WERI-Rb-1 (cell line): ENCODE measurements at regions not wholly inside any gene's neighbourhood (a gene's known extent, or its start where the extent isn't known, plus 50 kb on each side); places are given as distances from the start of the nearest gene placed in this dataset.

Experiments
- DNase-seq: peaks from one replicate; pipeline ENCODE4 v3.0.0-alpha.2; 2020
- H3K27ac ChIP-seq: fragments of 250-450 bp; sonication (Bioruptor Pico); 2 replicates; pipeline ENCODE4 v1.5.1; 2020; ENCODE audit warnings: mild to moderate bottlenecking, moderate library complexity
- H3K27me3 ChIP-seq: fragments of 250-450 bp; sonication (Bioruptor Pico); 2 replicates; pipeline ENCODE4 v1.5.1; 2021; ENCODE audit warnings: mild to moderate bottlenecking, low read depth, moderate library complexity; ENCODE audit not compliant: insufficient read depth, severe bottlenecking
- H3K36me3 ChIP-seq: fragments of 250-450 bp; sonication (Bioruptor Pico); 2 replicates; pipeline ENCODE4 v1.5.1; 2020; ENCODE audit warnings: mild to moderate bottlenecking, moderate library complexity
- H3K4me3 ChIP-seq: 2 replicates; pipeline ENCODE4 v1.5.1; 2011; ENCODE audit warnings: low read depth, mild to moderate bottlenecking, control low read depth, low read length
- H3K9me3 ChIP-seq: fragments of 250-450 bp; sonication (Bioruptor Pico); 2 replicates; pipeline ENCODE4 v1.5.1; 2021; ENCODE audit warnings: mild to moderate bottlenecking, moderate library complexity; ENCODE audit not compliant: severe bottlenecking
- CTCF ChIP-seq: IDR thresholded peaks from 2 replicates; pipeline ENCODE4 v1.5.1; 2011; ENCODE audit warnings: low read depth, mild to moderate bottlenecking, control low read depth, inconsistent platforms, low read length

GRCh38 chr1:83548311-83548710 lies 450.6 kb downstream of the TTLL7 start:
- Histone ChIP-seq H3K9me3 (no peaks in the 10 kb centered on the region), H3K27ac (no peak overlapping the region), H3K4me3 (no peak overlapping the region), H3K27me3 (no peaks in the 10 kb centered on the region), H3K36me3 (no peaks in the 10 kb centered on the region)
- TF ChIP-seq CTCF, result no peak
- DNase-seq, result no peak

- no peak for TF ChIP-seq CTCF
- H3K27ac ChIP-seq, result no peak overlapping the region
- no peaks in the 10 kb centered on the region for H3K27me3 ChIP-seq
Measured at GRCh38 chr1:83547901-83548300, 451.0 kb downstream of the TTLL7 start.

GRCh38 chr1:83546874-83547273 lies 452.1 kb downstream of the TTLL7 start:
- H3K27ac ChIP-seq, result no peak overlapping the region
- no peaks in the 10 kb centered on the region for H3K36me3 ChIP-seq
- TF ChIP-seq CTCF, result no peak
- H3K27me3 ChIP-seq, result no peaks in the 10 kb centered on the region
- DNase-seq, result peak; percentile 8
- H3K4me3 ChIP-seq, result no peak overlapping the region
- H3K9me3 ChIP-seq, result no peaks in the 10 kb centered on the region

More at GRCh38 chr1:83547901-83548300, 451.0 kb downstream of the TTLL7 start:
- Histone ChIP-seq H3K4me3 (no peak overlapping the region), H3K9me3 (no peaks in the 10 kb centered on the region), H3K36me3 (no peaks in the 10 kb centered on the region)
- DNase-seq, result no peak

GRCh38 chr1:83545066-83545862 lies 453.7 kb downstream of the TTLL7 start:
- Histone ChIP-seq H3K9me3 (no peaks in the 10 kb centered on the region), H3K36me3 (no peaks in the 10 kb centered on the region), H3K27me3 (no peaks in the 10 kb centered on the region), H3K27ac (no peak overlapping the region), H3K4me3 (no peak overlapping the region)
- TF ChIP-seq CTCF, result peak; percentile 49
- DNase-seq, result no peak

GRCh38 chr1:83543222-83543973 lies 455.5 kb downstream of the TTLL7 start:
- Histone ChIP-seq H3K27me3 (no peaks in the 10 kb centered on the region), H3K36me3 (no peaks in the 10 kb centered on the region), H3K9me3 (no peaks in the 10 kb centered on the region), H3K27ac (no peak overlapping the region), H3K4me3 (no peak overlapping the region)
- no peak for TF ChIP-seq CTCF
- DNase-seq, result no peak
